Liver (tissue), 3 donors: ENCODE measurements at regions not wholly inside any gene's neighbourhood (a gene's known extent, or its start where the extent isn't known, plus 50 kb on each side); places are given as distances from the start of the nearest gene placed in this dataset.

Experiments used
- CTCF ChIP-seq: fragments of 150-350 bp; IDR thresholded peaks from 2 replicates; pipeline ENCODE4 v1.5.1; 2017; ENCODE audit warnings: improper control_type of control experiment, low read depth, low read length; ENCODE audit not compliant: missing input control
- MAX ChIP-seq: IDR thresholded peaks from 2 replicates; pipeline ENCODE4 v1.6.1; 2016; ENCODE audit warnings: antibody characterized with exemption
- REST ChIP-seq: IDR thresholded peaks from 2 replicates; pipeline ENCODE4 v1.6.1; 2016; ENCODE audit warnings: antibody characterized with exemption, mild to moderate bottlenecking
- TAF1 ChIP-seq: conservative IDR thresholded peaks from 2 replicates; pipeline ENCODE4 v1.6.1; 2016; ENCODE audit warnings: antibody characterized with exemption, mild to moderate bottlenecking
- donor health status: healthy.
- donor health status: healthy.

- TF ChIP-seq MAX (no peak), REST (no peak), TAF1 (no peak), CTCF (no peak)
These were observed 147.2 kb downstream of the PCSK1 start for GRCh38 chr5:96285823-96286222.
